ENCODE measurements at regions not wholly inside any gene's neighbourhood (a gene's known extent, or its start where the extent isn't known, plus 50 kb on each side); places are given as distances from the start of the nearest gene placed in this dataset.

- ChIA-PET POLR2A (no interaction called here), CTCF (interaction anchor here (1.8 kb wide), 1 partner anchor 125 kb away, joined by 3 read pairs; no protein-coding TSS in a partner anchor)
- 27% methylated on average over 12 of the region's 12 CpGs for WGBS (ENCODE audit: low lambda C conversion rate)
- Histone ChIP-seq H3K4me2 (peak overlapping the region; percentile 29; the same call in 1 of the 2 replicates), H3K27me3 (ENCODE audit: insufficient read depth) (no peaks in the 10 kb centered on the region), H3K4me3 (ENCODE audit: low read depth in 2 of 2, low read length in 1 of 2) (no peak overlapping the region), H2AFZ (ENCODE audit: low read depth) (peak overlapping the region; percentile 60; the same call in 1 of the 2 replicates), H3K9me2 (no peaks in the 10 kb centered on the region), H3K9ac (no peak overlapping the region), H3F3A (replicated peaks; ENCODE audit: insufficient read depth) (peaks cover 5% of the 10 kb centered on the region), H4K20me1 (ENCODE audit: insufficient read depth) (no peaks in the 10 kb centered on the region), H3K9me3 (no peaks in the 10 kb centered on the region), H3K4me1 (ENCODE audit: control insufficient read depth in 1 of 2, insufficient read depth in 2 of 2, low read depth in 1 of 2, low read length in 1 of 2) (peaks cover 0 to 6% of the 10 kb centered on the region in 2 experiments; a peak in 1 of 4 replicates), H3K27ac (ENCODE audit: low read depth in 2 of 2, low read length in 1 of 2) (peak overlapping the region in 1 of 2 experiments; percentile 36; a peak in 1 of 4 replicates), H3K36me3 (replicated peaks in 1 of 2; ENCODE audit: control insufficient read depth in 1 of 2, insufficient read depth in 2 of 2, low read length in 1 of 2) (no peaks in the 10 kb centered on the region), H3K79me2 (ENCODE audit: insufficient read depth) (no peaks in the 10 kb centered on the region)
- DNase-seq: no peak
- TF ChIP-seq GABPA (IDR thresholded peaks at IDR 0.05; ENCODE audit: low read depth) (no peak), NRF1 (IDR thresholded peaks at IDR 0.05; ENCODE audit: low read depth, low read length) (no peak), ELF1 (IDR thresholded peaks at IDR 0.05) (no peak), CHD2 (IDR thresholded peaks at IDR 0.05; ENCODE audit: low read length, partially characterized antibody) (no peak), RAD21 (IDR thresholded peaks at IDR 0.05; ENCODE audit: low read length) (no peak), RCOR1 (IDR thresholded peaks at IDR 0.05; ENCODE audit: low read length) (no peak), POLR2AphosphoS5 (IDR thresholded peaks at IDR 0.05; ENCODE audit: low read depth, low read length) (peak; percentile 31; the same call in 1 of the 2 replicates), USF1 (IDR thresholded peaks at IDR 0.05; ENCODE audit: borderline replicate concordance, low read depth) (no peak), YY1 (IDR thresholded peaks at IDR 0.05; ENCODE audit: low read depth) (no peak), USF2 (IDR thresholded peaks at IDR 0.05; ENCODE audit: borderline replicate concordance, low read depth, low read length) (no peak), MAX (IDR thresholded peaks at IDR 0.05; ENCODE audit: low read depth) (no peak), EZH2phosphoT487 (IDR thresholded peaks at IDR 0.05; ENCODE audit: borderline replicate concordance, low read depth) (no peak), PBX3 (IDR thresholded peaks at IDR 0.05) (peak; percentile 79), FOXM1 (IDR thresholded peaks at IDR 0.05; ENCODE audit: low read depth) (no peak), MEF2A (IDR thresholded peaks at IDR 0.05; ENCODE audit: borderline replicate concordance, low read depth) (no peak), TAF1 (IDR thresholded peaks at IDR 0.05; ENCODE audit: borderline replicate concordance, low read depth, low read length) (no peak), SMC3 (IDR thresholded peaks at IDR 0.05; ENCODE audit: low read depth, low read length) (no peak), IRF3 (IDR thresholded peaks at IDR 0.05; ENCODE audit: low read depth, low read length) (no peak), SIN3A (IDR thresholded peaks at IDR 0.05; ENCODE audit: borderline replicate concordance, low read depth, low read length) (no peak), FOSL2 (IDR thresholded peaks at IDR 0.05; ENCODE audit: borderline replicate concordance, low read depth) (peak; percentile 93), TEAD4 (IDR thresholded peaks at IDR 0.05; ENCODE audit: borderline replicate concordance, insufficient read depth) (no peak; the same call in 1 of the 2 replicates), GATA2 (CRISPR knock-in tag; IDR thresholded peaks at IDR 0.05) (no peak), TCF12 (IDR thresholded peaks at IDR 0.05) (peak; percentile 71; the same call in 1 of the 2 replicates), JUND (IDR thresholded peaks at IDR 0.05) (peak; percentile 89), CTCF (IDR thresholded peaks at IDR 0.05) (no peak), ZBTB33 (IDR thresholded peaks at IDR 0.05; ENCODE audit: borderline replicate concordance, low read depth) (no peak)
These were observed 61.1 kb upstream of the FAM216B start for GRCh38 chr13:42720113-42720857.
